ENCODE measurements at regions not wholly inside any gene's neighbourhood (a gene's known extent, or its start where the extent isn't known, plus 50 kb on each side); places are given as distances from the start of the nearest gene placed in this dataset.
"Not testable (repeated sequence)": the region's sequence is repeated elsewhere in the genome, so short reads cannot be mapped to it uniquely, and the experiment has no call there.

GRCh38 chr6:85353012-85353411 is 96.9 kb upstream of the NT5E start:
- ChIA-PET POLR2A (ENCODE audit: low non-redundant PET) (no interaction called here), CTCF (interaction anchor here (0.6 to 4.7 kb wide), 2 partner anchors 131 to 314 kb away, joined by 4 to 32 read pairs; no protein-coding TSS in a partner anchor)
- no peak overlapping the region for H3K27ac ChIP-seq
- TF ChIP-seq CTCF (conservative IDR thresholded peaks at IDR 0.05; ENCODE audit: low read depth) = no peak
- DNase-seq (ENCODE audit: low spot score) = no peak

- no peak for DNase-seq (ENCODE audit: low spot score)
- POLR2A ChIA-PET (ENCODE audit: low non-redundant PET) = no interaction called here
- no peak overlapping the region for H3K27ac ChIP-seq
- no peak for TF ChIP-seq CTCF (conservative IDR thresholded peaks at IDR 0.05; ENCODE audit: low read depth)
- CTCF ChIA-PET = no interaction called here
Observed at GRCh38 chr6:85348643-85349042, 101.2 kb upstream of the NT5E start.

DNA sequence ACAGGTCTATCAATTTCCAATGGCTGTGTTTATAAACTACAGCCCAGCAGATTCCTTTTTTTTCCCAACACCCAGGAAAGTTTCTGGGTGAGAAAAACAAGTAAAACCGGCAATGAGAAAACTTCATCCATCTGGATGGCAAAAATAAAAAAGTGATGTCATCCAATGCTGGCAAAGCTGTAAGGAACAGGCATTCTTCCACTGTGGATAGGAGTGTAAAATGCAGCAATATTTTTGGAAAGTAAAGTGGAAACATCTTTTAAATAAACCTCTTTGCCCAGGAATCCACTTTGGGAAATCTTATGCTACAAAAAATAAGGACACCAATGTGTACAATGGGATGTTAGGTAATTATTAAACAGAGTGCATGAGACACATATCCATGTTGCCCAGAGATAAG is 102.1 kb upstream of the NT5E start:
- POLR2A ChIA-PET (ENCODE audit: low non-redundant PET) = no interaction called here
- TF ChIP-seq CTCF (conservative IDR thresholded peaks at IDR 0.05; ENCODE audit: low read depth) = no peak
- H3K27ac ChIP-seq = no peak overlapping the region
- CTCF ChIA-PET = no interaction called here
- DNase-seq (ENCODE audit: low spot score) = no peak

DNA sequence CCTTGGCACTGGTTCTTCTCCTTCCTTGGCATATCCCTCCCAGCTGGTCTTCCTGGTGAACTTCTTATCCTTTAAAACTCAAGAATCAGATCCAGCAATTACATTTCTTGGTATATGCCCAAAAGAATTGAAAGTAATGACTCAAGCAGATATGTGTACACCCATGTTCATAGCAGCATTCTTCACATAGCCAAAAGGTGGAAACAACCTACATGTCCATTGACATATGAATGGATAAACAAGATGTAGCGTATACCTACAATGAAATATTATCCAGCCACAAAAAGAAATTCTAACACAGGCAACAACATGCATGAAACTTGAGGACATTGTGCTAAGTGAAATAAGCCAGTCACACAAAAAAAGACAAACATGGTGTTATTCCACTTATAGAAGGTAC is 103.7 kb upstream of the NT5E start:
- ChIA-PET CTCF (no interaction called here), POLR2A (ENCODE audit: low non-redundant PET) (no interaction called here)
- no peak for DNase-seq (ENCODE audit: low spot score)
- TF ChIP-seq CTCF (conservative IDR thresholded peaks at IDR 0.05; ENCODE audit: low read depth) = no peak
- no peak overlapping the region for H3K27ac ChIP-seq

DNA sequence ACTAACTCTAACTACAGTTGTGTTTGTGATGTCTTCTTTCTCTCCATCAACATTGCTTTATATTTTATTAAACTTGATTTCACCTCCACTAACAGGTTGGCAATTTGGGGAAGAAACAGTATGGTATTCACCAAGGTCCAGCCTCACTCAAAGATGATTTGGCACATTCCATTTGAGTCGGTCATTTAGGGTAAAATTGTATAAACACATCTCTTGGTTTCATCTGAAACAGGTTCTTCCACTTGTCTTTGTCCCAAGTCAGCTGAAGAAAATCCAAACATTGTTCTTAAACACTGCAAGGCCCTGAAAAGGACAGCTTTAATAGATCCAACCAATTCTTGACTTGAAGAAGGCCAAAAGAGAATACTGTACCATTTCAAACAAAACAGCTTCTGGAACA is 104.9 kb upstream of the NT5E start:
- TF ChIP-seq CTCF (conservative IDR thresholded peaks at IDR 0.05; ENCODE audit: low read depth) = no peak
- POLR2A ChIA-PET (ENCODE audit: low non-redundant PET) = no interaction called here
- CTCF ChIA-PET = interaction anchor here (1.0 kb wide), 1 partner anchor 21 kb away, joined by 3 read pairs; no protein-coding TSS in a partner anchor
- H3K27ac ChIP-seq = no peak overlapping the region
- DNase-seq (ENCODE audit: low spot score) = peak; percentile 42

DNA sequence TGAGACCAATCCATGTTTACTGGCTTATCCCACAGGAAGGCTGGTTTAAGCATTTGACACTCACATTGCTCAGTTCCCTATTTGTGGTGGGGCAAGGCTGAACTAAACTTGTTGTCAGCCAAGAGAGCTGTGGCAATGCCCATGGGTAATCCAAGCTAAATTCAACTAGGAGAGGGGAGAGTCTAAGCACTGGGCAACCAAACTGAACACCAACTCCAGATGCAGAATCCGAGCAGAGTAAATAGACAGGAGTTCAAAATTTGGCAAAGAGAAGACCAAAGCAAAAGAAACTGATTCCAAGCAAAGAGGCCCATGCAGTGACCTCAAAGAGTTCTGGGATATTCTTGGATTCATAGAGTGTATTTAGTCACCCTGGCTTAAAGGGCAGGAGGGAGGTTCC is 106.5 kb upstream of the NT5E start:
- no peak for TF ChIP-seq CTCF (conservative IDR thresholded peaks at IDR 0.05; ENCODE audit: low read depth)
- no peak for DNase-seq (ENCODE audit: low spot score)
- CTCF ChIA-PET = interaction anchor here (0.7 kb wide), 2 partner anchors 262 to 1492 kb away, joined by 3 read pairs; no protein-coding TSS in a partner anchor
- no peak overlapping the region for H3K27ac ChIP-seq
- POLR2A ChIA-PET (ENCODE audit: low non-redundant PET) = no interaction called here

GRCh38 chr6:85329196-85329595 is 120.7 kb upstream of the NT5E start:
- POLR2A ChIA-PET (ENCODE audit: low non-redundant PET) = no interaction called here
- CTCF ChIA-PET = interaction anchor here (0.7 kb wide), 1 partner anchor 156 kb away, joined by 4 read pairs; no protein-coding TSS in a partner anchor
- DNase-seq (ENCODE audit: low spot score) = no peak
- no peak for TF ChIP-seq CTCF (conservative IDR thresholded peaks at IDR 0.05; ENCODE audit: low read depth)
- no peak overlapping the region for H3K27ac ChIP-seq

DNA sequence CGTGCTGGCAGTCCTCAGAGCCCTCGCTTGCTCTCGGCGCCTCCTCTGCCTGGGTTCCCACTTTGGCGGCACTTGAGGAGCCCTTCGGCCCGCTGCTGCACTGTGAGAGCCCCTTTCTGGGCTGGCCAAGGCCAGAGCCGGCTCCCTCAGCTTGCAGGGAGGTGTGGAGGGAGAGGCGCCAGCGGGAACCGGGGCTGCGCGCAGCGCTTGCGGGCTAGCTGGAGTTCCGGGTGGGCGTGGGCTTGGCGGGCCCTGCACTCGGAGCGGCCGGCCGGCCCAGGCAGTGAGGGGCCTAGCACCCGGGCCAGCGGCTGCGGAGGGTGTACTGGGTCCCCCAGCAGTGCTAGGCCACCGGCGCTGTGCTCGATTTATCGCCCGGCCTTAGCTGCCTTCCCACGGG is 124.1 kb upstream of the NT5E start:
- not testable (repeated sequence) for DNase-seq (ENCODE audit: low spot score)

More for the DNA sequence above, 124.1 kb upstream of the NT5E start:
- H3K27ac ChIP-seq; CTCF ChIA-PET; POLR2A ChIA-PET (ENCODE audit: low non-redundant PET): not testable (repeated sequence)

Measured in RWPE1 (cell line).